ENCODE measurements at regions not wholly inside any gene's neighbourhood (a gene's known extent, or its start where the extent isn't known, plus 50 kb on each side); places are given as distances from the start of the nearest gene placed in this dataset.

DNA sequence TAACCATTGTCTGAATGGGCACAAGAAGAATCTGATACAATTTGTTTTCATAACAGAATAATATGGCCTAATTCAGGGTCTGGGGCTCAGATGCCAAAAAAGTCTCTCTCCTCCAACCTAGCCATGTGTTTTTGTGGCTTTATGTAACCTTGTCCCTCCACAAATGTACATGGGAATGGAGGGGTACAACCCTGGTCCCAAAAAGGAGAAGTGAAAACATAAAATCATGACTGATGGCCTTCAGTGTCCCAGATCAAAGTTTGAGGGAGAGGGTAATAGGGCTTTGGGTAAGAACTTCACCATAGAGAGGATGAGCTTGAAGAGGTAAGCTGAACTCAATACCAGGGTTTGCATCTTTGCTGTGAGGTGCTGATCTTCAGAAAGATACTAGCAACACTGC lies 136.3 kb upstream of the BACH2 start:
- TF ChIP-seq YY1 (IDR thresholded peaks at IDR 0.05; ENCODE audit: insufficient read depth, insufficient read length) (no peak), SUZ12 (IDR thresholded peaks at IDR 0.05; ENCODE audit: extremely low read depth, insufficient read depth, insufficient read length) (no peak), ZNF274 (IDR thresholded peaks at IDR 0.05; ENCODE audit: low read depth, low read length) (no peak)
- peaks cover 40% of the 10 kb centered on the region for H3K9me3 ChIP-seq (ENCODE audit: insufficient read depth, low read length)
- no peaks in the 10 kb centered on the region for H3K36me3 ChIP-seq (ENCODE audit: insufficient read depth, insufficient read length, low read length)
- H3K4me3 ChIP-seq (ENCODE audit: insufficient read length, low read depth): no peak overlapping the region
- no peaks in the 10 kb centered on the region for H3K27me3 ChIP-seq (ENCODE audit: insufficient read depth, insufficient read length)
- no peak overlapping the region for H3K9ac ChIP-seq (ENCODE audit: insufficient read length, low read depth)
- no peaks in the 10 kb centered on the region for H3K4me1 ChIP-seq (ENCODE audit: insufficient read depth, insufficient read length)
- no peak for DNase-seq (ENCODE audit: low read depth, low spot score)

DNA sequence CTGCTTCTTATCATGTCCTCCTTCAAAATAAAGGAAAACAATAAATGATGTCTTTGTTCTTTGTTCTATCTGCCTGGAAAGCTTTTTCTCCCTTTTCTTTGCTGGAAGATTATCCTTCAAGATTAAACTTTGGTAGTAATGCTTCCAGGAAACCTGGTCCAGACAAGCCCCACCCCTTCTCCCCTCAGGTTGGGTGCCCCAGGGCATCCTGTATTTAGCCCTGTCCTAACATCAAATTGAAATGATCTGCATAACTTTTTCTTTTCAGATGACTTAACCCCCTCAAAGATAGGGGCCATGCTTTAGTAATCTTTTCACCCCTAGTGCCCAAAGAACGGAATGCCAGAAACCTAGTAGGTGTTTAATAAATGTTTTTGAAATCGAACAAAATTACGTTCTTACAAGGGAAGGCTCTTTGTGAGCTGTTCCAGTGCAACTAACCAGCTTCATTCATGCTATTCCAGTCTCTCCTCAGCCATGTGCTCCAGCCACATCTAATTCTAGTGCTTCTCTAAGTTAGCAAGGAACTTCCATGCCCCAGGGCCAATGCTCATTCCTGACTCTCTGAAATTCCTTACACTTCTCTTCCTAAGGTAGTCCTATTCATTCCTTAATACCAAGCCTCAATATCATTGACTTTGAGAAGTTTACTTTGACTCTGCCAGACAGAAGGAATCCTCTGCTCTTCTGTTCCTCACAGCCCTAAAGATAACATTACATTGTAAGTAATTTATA lies 135.6 kb upstream of the BACH2 start:
- no peak for DNase-seq (ENCODE audit: low read depth, low spot score)
- Histone ChIP-seq H3K4me3 (ENCODE audit: insufficient read length, low read depth) (no peak overlapping the region), H3K4me1 (ENCODE audit: insufficient read depth, insufficient read length) (no peaks in the 10 kb centered on the region), H3K9ac (ENCODE audit: insufficient read length, low read depth) (no peak overlapping the region), H3K27me3 (ENCODE audit: insufficient read depth, insufficient read length) (no peaks in the 10 kb centered on the region), H3K36me3 (ENCODE audit: insufficient read depth, insufficient read length, low read length) (no peaks in the 10 kb centered on the region), H3K9me3 (ENCODE audit: insufficient read depth, low read length) (peaks cover 40% of the 10 kb centered on the region)
- no peak for TF ChIP-seq YY1 (IDR thresholded peaks at IDR 0.05; ENCODE audit: insufficient read depth, insufficient read length)
- TF ChIP-seq SUZ12 (IDR thresholded peaks at IDR 0.05; ENCODE audit: extremely low read depth, insufficient read depth, insufficient read length): no peak
- TF ChIP-seq ZNF274 (IDR thresholded peaks at IDR 0.05; ENCODE audit: low read depth, low read length): no peak

DNA sequence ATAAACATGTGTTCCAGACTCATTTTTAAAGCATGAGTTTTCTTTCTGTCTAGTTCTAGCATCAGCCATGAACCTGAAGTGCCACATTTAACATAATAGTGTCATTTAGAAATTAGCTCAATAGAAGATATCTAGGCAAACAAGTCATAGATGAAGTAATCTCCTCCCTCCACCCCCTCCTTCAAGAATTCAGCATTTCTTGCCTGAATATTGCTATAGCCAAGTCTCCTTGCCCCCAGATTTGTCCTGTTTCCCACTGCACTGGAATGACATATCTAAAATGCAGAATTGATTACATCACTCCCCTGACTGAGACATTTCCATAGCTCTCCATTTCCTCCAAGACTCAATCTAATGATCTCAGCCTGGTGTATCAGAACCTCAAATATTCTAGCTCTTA lies 134.9 kb upstream of the BACH2 start:
- no peak for TF ChIP-seq YY1 (IDR thresholded peaks at IDR 0.05; ENCODE audit: insufficient read depth, insufficient read length)
- TF ChIP-seq ZNF274 (IDR thresholded peaks at IDR 0.05; ENCODE audit: low read depth, low read length): no peak
- no peak for TF ChIP-seq SUZ12 (IDR thresholded peaks at IDR 0.05; ENCODE audit: extremely low read depth, insufficient read depth, insufficient read length)
- no peaks in the 10 kb centered on the region for H3K4me1 ChIP-seq (ENCODE audit: insufficient read depth, insufficient read length)
- DNase-seq (ENCODE audit: low read depth, low spot score): no peak
- no peak overlapping the region for H3K9ac ChIP-seq (ENCODE audit: insufficient read length, low read depth)
- H3K27me3 ChIP-seq (ENCODE audit: insufficient read depth, insufficient read length): no peaks in the 10 kb centered on the region
- H3K36me3 ChIP-seq (ENCODE audit: insufficient read depth, insufficient read length, low read length): no peaks in the 10 kb centered on the region
- H3K4me3 ChIP-seq (ENCODE audit: insufficient read length, low read depth): no peak overlapping the region
- H3K9me3 ChIP-seq (ENCODE audit: insufficient read depth, low read length): peaks cover 40% of the 10 kb centered on the region

DNA sequence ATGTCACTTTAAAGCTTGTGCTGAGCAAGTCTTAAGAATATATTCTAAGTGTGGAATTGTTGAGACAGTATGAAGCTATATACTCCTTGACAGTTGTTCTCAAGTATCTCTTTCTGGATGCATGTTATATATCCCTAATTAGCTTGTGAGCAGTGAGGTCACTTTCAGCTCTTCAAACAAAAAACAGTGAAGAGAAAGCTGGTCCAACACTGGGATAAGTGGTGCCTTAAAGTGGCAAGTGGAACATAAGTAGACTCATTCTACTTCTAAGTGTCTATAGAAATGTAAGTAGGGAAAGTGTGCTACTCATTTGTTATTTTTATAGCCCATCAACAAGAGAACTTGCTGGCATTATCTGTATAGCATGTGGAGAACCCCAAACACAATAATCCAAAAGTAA lies 133.1 kb upstream of the BACH2 start:
- H3K4me3 ChIP-seq (ENCODE audit: insufficient read length, low read depth): no peak overlapping the region
- no peaks in the 10 kb centered on the region for H3K36me3 ChIP-seq (ENCODE audit: insufficient read depth, insufficient read length, low read length)
- no peak for DNase-seq (ENCODE audit: low read depth, low spot score)
- H3K9ac ChIP-seq (ENCODE audit: insufficient read length, low read depth): no peak overlapping the region
- no peaks in the 10 kb centered on the region for H3K27me3 ChIP-seq (ENCODE audit: insufficient read depth, insufficient read length)
- peaks cover 37% of the 10 kb centered on the region for H3K9me3 ChIP-seq (ENCODE audit: insufficient read depth, low read length)
- TF ChIP-seq YY1 (IDR thresholded peaks at IDR 0.05; ENCODE audit: insufficient read depth, insufficient read length) (no peak), SUZ12 (IDR thresholded peaks at IDR 0.05; ENCODE audit: extremely low read depth, insufficient read depth, insufficient read length) (no peak), ZNF274 (IDR thresholded peaks at IDR 0.05; ENCODE audit: low read depth, low read length) (no peak)
- no peaks in the 10 kb centered on the region for H3K4me1 ChIP-seq (ENCODE audit: insufficient read depth, insufficient read length)

DNA sequence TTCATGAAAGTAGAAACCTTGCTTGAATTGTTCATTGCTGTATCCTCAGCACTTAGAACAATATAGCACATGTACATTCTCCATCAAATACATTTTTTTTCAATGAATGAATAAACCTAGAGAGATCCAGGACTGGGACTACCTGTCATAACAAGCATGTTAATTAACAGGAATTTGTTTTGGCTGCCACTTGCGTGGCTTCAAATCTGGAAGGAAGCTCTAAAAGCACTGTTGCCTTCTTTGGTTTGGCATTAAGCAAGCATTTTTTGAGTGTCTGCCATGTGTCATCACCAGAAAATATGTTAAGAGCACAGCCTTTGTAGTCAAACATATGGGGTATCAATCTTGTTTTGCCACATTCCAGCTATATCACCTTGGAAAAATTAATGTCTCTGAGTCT lies 131.9 kb upstream of the BACH2 start:
- Histone ChIP-seq H3K4me3 (ENCODE audit: insufficient read length, low read depth) (no peak overlapping the region), H3K36me3 (ENCODE audit: insufficient read depth, insufficient read length, low read length) (no peaks in the 10 kb centered on the region), H3K9me3 (ENCODE audit: insufficient read depth, low read length) (peaks cover 25% of the 10 kb centered on the region), H3K9ac (ENCODE audit: insufficient read length, low read depth) (no peak overlapping the region), H3K4me1 (ENCODE audit: insufficient read depth, insufficient read length) (no peaks in the 10 kb centered on the region), H3K27me3 (ENCODE audit: insufficient read depth, insufficient read length) (no peaks in the 10 kb centered on the region)
- no peak for TF ChIP-seq ZNF274 (IDR thresholded peaks at IDR 0.05; ENCODE audit: low read depth, low read length)
- no peak for TF ChIP-seq YY1 (IDR thresholded peaks at IDR 0.05; ENCODE audit: insufficient read depth, insufficient read length)
- no peak for TF ChIP-seq SUZ12 (IDR thresholded peaks at IDR 0.05; ENCODE audit: extremely low read depth, insufficient read depth, insufficient read length)
- DNase-seq (ENCODE audit: low read depth, low spot score): no peak

DNA sequence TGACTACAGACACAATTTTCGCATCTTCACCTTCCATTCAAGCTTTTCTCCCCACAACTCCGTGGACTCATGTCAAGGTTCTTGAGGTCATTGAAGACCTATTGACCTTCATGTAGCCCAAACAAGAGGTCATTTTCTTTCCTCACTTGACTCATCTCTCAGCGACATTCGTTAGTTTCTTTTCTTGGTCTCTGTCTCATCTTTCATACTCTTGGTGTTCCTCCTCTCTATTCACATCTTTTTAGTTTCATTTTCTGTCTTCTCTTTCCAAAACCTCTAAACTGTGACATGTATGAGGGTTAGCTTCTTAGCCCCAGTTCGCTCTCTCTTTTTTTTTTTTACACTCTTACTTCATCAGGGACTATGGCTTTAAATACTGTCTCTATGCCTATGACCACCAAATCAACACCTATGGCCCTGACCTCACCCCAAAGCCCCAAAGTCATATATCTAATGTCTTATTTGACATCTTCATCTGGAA lies 128.6 kb upstream of the BACH2 start:
- peaks cover 13% of the 10 kb centered on the region for H3K9me3 ChIP-seq (ENCODE audit: insufficient read depth, low read length)
- no peaks in the 10 kb centered on the region for H3K4me1 ChIP-seq (ENCODE audit: insufficient read depth, insufficient read length)
- TF ChIP-seq ZNF274 (IDR thresholded peaks at IDR 0.05; ENCODE audit: low read depth, low read length) (no peak), YY1 (IDR thresholded peaks at IDR 0.05; ENCODE audit: insufficient read depth, insufficient read length) (no peak), SUZ12 (IDR thresholded peaks at IDR 0.05; ENCODE audit: extremely low read depth, insufficient read depth, insufficient read length) (no peak)
- DNase-seq (ENCODE audit: low read depth, low spot score): no peak
- no peak overlapping the region for H3K4me3 ChIP-seq (ENCODE audit: insufficient read length, low read depth)
- no peaks in the 10 kb centered on the region for H3K36me3 ChIP-seq (ENCODE audit: insufficient read depth, insufficient read length, low read length)
- no peak overlapping the region for H3K9ac ChIP-seq (ENCODE audit: insufficient read length, low read depth)
- no peaks in the 10 kb centered on the region for H3K27me3 ChIP-seq (ENCODE audit: insufficient read depth, insufficient read length)

DNA sequence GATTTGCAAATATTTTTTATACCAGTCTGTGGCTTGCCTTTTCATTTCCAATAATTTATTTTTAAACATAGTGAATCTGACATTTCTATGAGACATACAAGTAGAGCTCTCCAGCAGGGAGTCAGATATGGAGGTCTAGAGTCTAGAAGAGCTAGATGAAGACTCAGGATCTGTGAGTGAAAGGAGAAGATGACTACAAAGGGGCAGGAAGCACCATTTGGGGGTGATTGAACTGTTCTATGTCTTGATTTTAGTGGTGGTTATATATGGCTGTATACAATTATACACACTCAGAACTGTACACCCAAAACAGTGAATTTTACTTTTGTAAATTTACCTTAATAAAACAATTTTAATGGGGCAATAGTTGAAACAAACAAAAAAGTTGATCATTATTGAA lies 127.9 kb upstream of the BACH2 start:
- no peak overlapping the region for H3K4me3 ChIP-seq (ENCODE audit: insufficient read length, low read depth)
- H3K4me1 ChIP-seq (ENCODE audit: insufficient read depth, insufficient read length): no peaks in the 10 kb centered on the region
- no peak for DNase-seq (ENCODE audit: low read depth, low spot score)

More for the DNA sequence above, 127.9 kb upstream of the BACH2 start:
- TF ChIP-seq YY1 (IDR thresholded peaks at IDR 0.05; ENCODE audit: insufficient read depth, insufficient read length): no peak
- no peak for TF ChIP-seq ZNF274 (IDR thresholded peaks at IDR 0.05; ENCODE audit: low read depth, low read length)
- no peak for TF ChIP-seq SUZ12 (IDR thresholded peaks at IDR 0.05; ENCODE audit: extremely low read depth, insufficient read depth, insufficient read length)
- Histone ChIP-seq H3K36me3 (ENCODE audit: insufficient read depth, insufficient read length, low read length) (no peaks in the 10 kb centered on the region), H3K9me3 (ENCODE audit: insufficient read depth, low read length) (peaks cover 7% of the 10 kb centered on the region), H3K27me3 (ENCODE audit: insufficient read depth, insufficient read length) (no peaks in the 10 kb centered on the region), H3K9ac (ENCODE audit: insufficient read length, low read depth) (no peak overlapping the region)
